Caco-2 (cell line): ENCODE measurements at regions not wholly inside any gene's neighbourhood (a gene's known extent, or its start where the extent isn't known, plus 50 kb on each side); places are given as distances from the start of the nearest gene placed in this dataset.

Source experiments
- BruUV-seq: library from RNA; stranded (reverse); fragments of 400-500 nt; replicated peaks from 2 replicates; lab custom pipeline; 2021; lab: Mats Ljungman, UMichigan
- CTCF ChIA-PET: fragments of 300-600 bp; sonication (Branson Sonifier 250); formaldehyde crosslinking; loops from one replicate; lab custom pipeline; 2022; ENCODE audit warnings: antibody characterized with exemption; lab: Charles Lee
- POLR2A ChIA-PET: fragments of 300-600 bp; sonication (Branson Sonifier 250); formaldehyde crosslinking; loops from one replicate; lab custom pipeline; 2022; ENCODE audit warnings: antibody characterized with exemption; lab: Charles Lee
- DNase-seq, 2 experiments: peaks; one replicate each; pipeline versions ENCODE4 v3.0.0 to v3.0.0-alpha.2; 2020 to 2022
- H3K27me3 ChIP-seq: replicated peaks from 2 replicates; pipeline ENCODE4 v1.6.0; 2011; ENCODE audit warnings: low read length; ENCODE audit not compliant: control insufficient read depth, insufficient read depth
- H3K36me3 ChIP-seq: 2 replicates; pipeline ENCODE4 v1.5.1; 2011; ENCODE audit warnings: low read length; ENCODE audit not compliant: control insufficient read depth, insufficient read depth
- H3K4me1 ChIP-seq: fragments of 250-450 bp; sonication (Bioruptor Pico); 2 replicates; pipeline ENCODE4 v1.5.1; 2020; ENCODE audit warnings: mild to moderate bottlenecking
- H3K4me3 ChIP-seq: 2 replicates; pipeline ENCODE4 v1.5.1; 2011; ENCODE audit warnings: low read depth, mild to moderate bottlenecking, control low read depth, low read length
- H3K9me3 ChIP-seq: fragments of 250-450 bp; sonication (Bioruptor Pico); 2 replicates; pipeline ENCODE4 v1.5.1; 2020; ENCODE audit warnings: mild to moderate bottlenecking, moderate library complexity
- H3K27ac Mint-ChIP-seq: one replicate; pipeline ENCODE4 v1.8.0; 2022; ENCODE audit warnings: mixed read lengths; ENCODE audit not compliant: unreplicated experiment
- H3K27me3 Mint-ChIP-seq: one replicate; pipeline ENCODE4 v1.8.0; 2022; ENCODE audit warnings: mixed read lengths; ENCODE audit not compliant: insufficient read depth, unreplicated experiment
- H3K36me3 Mint-ChIP-seq: one replicate; pipeline ENCODE4 v1.8.0; 2022; ENCODE audit warnings: mild to moderate bottlenecking, mixed read lengths; ENCODE audit not compliant: insufficient read depth, unreplicated experiment
- H3K4me1 Mint-ChIP-seq: one replicate; pipeline ENCODE4 v1.8.0; 2022; ENCODE audit warnings: low read depth, mixed read lengths; ENCODE audit not compliant: unreplicated experiment
- H3K4me3 Mint-ChIP-seq: one replicate; pipeline ENCODE4 v1.8.0; 2022; ENCODE audit warnings: mild to moderate bottlenecking, moderate library complexity, mixed read lengths; ENCODE audit not compliant: unreplicated experiment
- H3K9me3 Mint-ChIP-seq: one replicate; pipeline ENCODE4 v1.8.0; 2022; ENCODE audit warnings: mixed read lengths; ENCODE audit not compliant: unreplicated experiment
- intact Hi-C: fragments of 100-400 bp; cut with micrococcal nuclease; formaldehyde crosslinking; loops from one replicate; pipeline ENCODE4 v1.10.0; 2022; ENCODE audit not compliant: unreplicated experiment
- TF ChIP-seq, protein P1 (sequence below), 2 experiments: fragments of 200-600 bp in 1 of 2; IDR thresholded peaks; 1 replicate in 1 of 2; 2 replicates in 1 of 2; pipeline versions ENCODE4 v1.5.1 to v1.8.0; 2011 to 2022; ENCODE audit warnings: antibody characterized with exemption in 1 of 2, control low read depth in 1 of 2, inconsistent platforms in 1 of 2, low read depth in 1 of 2, low read length in 1 of 2, mild to moderate bottlenecking in 1 of 2, moderate library complexity in 1 of 2; ENCODE audit not compliant: insufficient read depth in 1 of 2, severe bottlenecking in 1 of 2, unreplicated experiment in 1 of 2

DNA sequence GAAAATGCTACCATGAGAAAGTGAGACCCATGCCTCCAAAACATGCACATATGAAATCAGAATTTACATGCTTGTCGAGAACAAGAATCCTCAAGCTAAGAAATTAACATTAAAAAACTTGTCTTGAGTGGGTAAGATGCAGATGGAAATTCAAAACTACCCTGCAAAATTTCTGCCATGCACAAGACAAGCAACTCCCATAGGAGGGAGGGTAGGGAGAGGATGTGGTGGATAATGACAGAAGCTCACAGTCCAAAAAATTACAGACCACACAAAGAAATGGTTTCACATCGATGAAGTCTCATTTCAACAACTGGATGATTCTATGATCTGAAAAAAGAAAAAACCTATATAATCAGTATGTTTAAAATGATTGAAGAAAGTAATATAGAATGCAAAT is 319.9 kb upstream of the PTGER4 start:
- no peak overlapping the region for H3K27ac Mint-ChIP-seq
- H3K36me3 Mint-ChIP-seq, result no peaks in the 10 kb centered on the region
- BruUV-seq, result no TSS peak
- peaks cover 17% of the 10 kb centered on the region for H3K27me3 Mint-ChIP-seq
- Histone ChIP-seq H3K36me3 (no peaks in the 10 kb centered on the region), H3K27me3 (no peaks in the 10 kb centered on the region), H3K4me3 (no peak overlapping the region), H3K4me1 (no peaks in the 10 kb centered on the region), H3K9me3 (no peaks in the 10 kb centered on the region; the same call in 1 of the 2 replicates)
- TF ChIP-seq, protein P1, sequence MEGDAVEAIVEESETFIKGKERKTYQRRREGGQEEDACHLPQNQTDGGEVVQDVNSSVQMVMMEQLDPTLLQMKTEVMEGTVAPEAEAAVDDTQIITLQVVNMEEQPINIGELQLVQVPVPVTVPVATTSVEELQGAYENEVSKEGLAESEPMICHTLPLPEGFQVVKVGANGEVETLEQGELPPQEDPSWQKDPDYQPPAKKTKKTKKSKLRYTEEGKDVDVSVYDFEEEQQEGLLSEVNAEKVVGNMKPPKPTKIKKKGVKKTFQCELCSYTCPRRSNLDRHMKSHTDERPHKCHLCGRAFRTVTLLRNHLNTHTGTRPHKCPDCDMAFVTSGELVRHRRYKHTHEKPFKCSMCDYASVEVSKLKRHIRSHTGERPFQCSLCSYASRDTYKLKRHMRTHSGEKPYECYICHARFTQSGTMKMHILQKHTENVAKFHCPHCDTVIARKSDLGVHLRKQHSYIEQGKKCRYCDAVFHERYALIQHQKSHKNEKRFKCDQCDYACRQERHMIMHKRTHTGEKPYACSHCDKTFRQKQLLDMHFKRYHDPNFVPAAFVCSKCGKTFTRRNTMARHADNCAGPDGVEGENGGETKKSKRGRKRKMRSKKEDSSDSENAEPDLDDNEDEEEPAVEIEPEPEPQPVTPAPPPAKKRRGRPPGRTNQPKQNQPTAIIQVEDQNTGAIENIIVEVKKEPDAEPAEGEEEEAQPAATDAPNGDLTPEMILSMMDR (IDR thresholded peaks at IDR 0.05; ENCODE audit: insufficient read depth in 1 of 2, low read depth in 1 of 2, low read length in 1 of 2, severe bottlenecking in 1 of 2, unreplicated experiment in 1 of 2), result no peak
- ChIA-PET CTCF (no interaction called here), POLR2A (no interaction called here)
- DNase-seq, result no peak
- intact Hi-C loops, result loop anchor here (10.0 kb wide), 1 partner anchor 325 kb away; no protein-coding TSS in a partner anchor
- H3K9me3 Mint-ChIP-seq, result no peaks in the 10 kb centered on the region
- H3K4me3 Mint-ChIP-seq, result no peak overlapping the region
- H3K4me1 Mint-ChIP-seq, result no peaks in the 10 kb centered on the region

GRCh38 chr5:40359093-40359492 is 320.6 kb upstream of the PTGER4 start:
- no peaks in the 10 kb centered on the region; the same call in 1 of the 2 replicates for H3K9me3 ChIP-seq
- no peak overlapping the region for H3K4me3 Mint-ChIP-seq
- ChIA-PET CTCF (no interaction called here), POLR2A (no interaction called here)
- no peak overlapping the region for H3K4me3 ChIP-seq
- H3K27ac Mint-ChIP-seq, result no peak overlapping the region
- H3K27me3 Mint-ChIP-seq, result peaks cover 17% of the 10 kb centered on the region
- H3K27me3 ChIP-seq, result no peaks in the 10 kb centered on the region
- H3K36me3 ChIP-seq, result no peaks in the 10 kb centered on the region
- H3K4me1 ChIP-seq, result no peaks in the 10 kb centered on the region
- no peaks in the 10 kb centered on the region for H3K9me3 Mint-ChIP-seq
- DNase-seq, result no peak
- no TSS peak for BruUV-seq
- no peaks in the 10 kb centered on the region for H3K36me3 Mint-ChIP-seq
- TF ChIP-seq, protein P1 (IDR thresholded peaks at IDR 0.05; ENCODE audit: insufficient read depth in 1 of 2, low read depth in 1 of 2, low read length in 1 of 2, severe bottlenecking in 1 of 2, unreplicated experiment in 1 of 2), result no peak
- H3K4me1 Mint-ChIP-seq, result no peaks in the 10 kb centered on the region
- intact Hi-C loops, result no loop called here

DNA sequence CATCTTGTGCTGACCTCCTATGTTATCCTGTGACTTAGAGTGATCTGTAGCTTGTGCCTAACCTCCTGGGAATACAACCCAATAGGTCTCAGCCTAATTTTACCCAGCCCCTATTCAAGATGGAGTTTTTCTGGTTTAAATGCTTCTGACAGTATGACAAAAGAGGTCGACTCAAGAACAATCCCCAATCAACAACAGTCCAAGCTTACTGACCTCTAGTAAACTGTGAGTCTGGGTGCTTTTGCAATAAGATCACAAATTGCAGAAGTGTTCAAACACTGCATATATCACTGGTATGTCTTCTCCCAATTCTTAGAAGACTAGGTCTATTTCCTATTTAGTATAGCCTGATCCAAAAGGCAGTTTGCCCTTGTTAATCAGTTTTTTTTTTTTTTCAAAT is 323.5 kb upstream of the PTGER4 start:
- DNase-seq, result no peak
- Mint-ChIP-seq H3K27me3 (peaks cover 15% of the 10 kb centered on the region), H3K27ac (no peak overlapping the region), H3K36me3 (no peaks in the 10 kb centered on the region), H3K4me1 (no peaks in the 10 kb centered on the region), H3K4me3 (no peak overlapping the region), H3K9me3 (no peaks in the 10 kb centered on the region)
- CTCF ChIA-PET, result no interaction called here
- TF ChIP-seq, protein P1 (IDR thresholded peaks at IDR 0.05; ENCODE audit: insufficient read depth in 1 of 2, low read depth in 1 of 2, low read length in 1 of 2, severe bottlenecking in 1 of 2, unreplicated experiment in 1 of 2), result no peak
- intact Hi-C loops, result no loop called here
- no peaks in the 10 kb centered on the region for H3K4me1 ChIP-seq
- no peak overlapping the region for H3K4me3 ChIP-seq
- no peaks in the 10 kb centered on the region for H3K27me3 ChIP-seq
- no peaks in the 10 kb centered on the region for H3K36me3 ChIP-seq
- POLR2A ChIA-PET, result no interaction called here
- H3K9me3 ChIP-seq, result no peaks in the 10 kb centered on the region; the same call in 1 of the 2 replicates
- no TSS peak for BruUV-seq
